Hippocampal formation (tissue), 2 donors: ENCODE measurements at regions not wholly inside any gene's neighbourhood (a gene's known extent, or its start where the extent isn't known, plus 50 kb on each side); places are given as distances from the start of the nearest gene placed in this dataset.
A peak's percentile ranks its signal among the peaks of the same experiment; 100 is the strongest.
"Not testable (repeated sequence)": the region's sequence is repeated elsewhere in the genome, so short reads cannot be mapped to it uniquely, and the experiment has no call there.

Source experiments
- DNase-seq, 2 donors: peaks; one replicate each; lab custom pipeline; 2025; lab: John Stamatoyannopoulos, UW

GRCh38 chr7:121744877-121745276, 128.1 kb upstream of the PTPRZ1 start:
- DNase-seq, result no peak

GRCh38 chr7:121744319-121744718, 128.6 kb upstream of the PTPRZ1 start:
- no peak for DNase-seq

- DNase-seq, result no peak
Measured at GRCh38 chr7:121741896-121742295, 131.1 kb upstream of the PTPRZ1 start.

DNA sequence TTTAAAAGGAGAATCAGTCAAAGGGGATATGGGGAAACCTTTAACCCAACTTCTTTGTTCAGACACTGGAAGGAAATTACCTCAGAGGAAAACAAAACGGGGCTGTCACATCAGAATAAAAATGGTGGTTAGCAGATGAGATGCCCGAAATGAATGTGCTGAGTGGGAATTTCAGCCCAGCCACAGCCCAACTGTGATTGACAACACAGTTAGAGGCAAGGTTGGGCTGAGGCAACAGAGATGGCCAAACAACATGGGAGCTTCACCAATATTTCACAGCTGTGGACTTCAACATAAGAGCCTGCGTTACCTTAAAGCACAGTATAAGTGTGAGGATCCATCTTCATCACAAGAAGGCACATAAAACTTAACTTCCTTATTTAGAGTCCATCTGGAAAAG, 133.5 kb upstream of the PTPRZ1 start:
- DNase-seq, result no peak

DNA sequence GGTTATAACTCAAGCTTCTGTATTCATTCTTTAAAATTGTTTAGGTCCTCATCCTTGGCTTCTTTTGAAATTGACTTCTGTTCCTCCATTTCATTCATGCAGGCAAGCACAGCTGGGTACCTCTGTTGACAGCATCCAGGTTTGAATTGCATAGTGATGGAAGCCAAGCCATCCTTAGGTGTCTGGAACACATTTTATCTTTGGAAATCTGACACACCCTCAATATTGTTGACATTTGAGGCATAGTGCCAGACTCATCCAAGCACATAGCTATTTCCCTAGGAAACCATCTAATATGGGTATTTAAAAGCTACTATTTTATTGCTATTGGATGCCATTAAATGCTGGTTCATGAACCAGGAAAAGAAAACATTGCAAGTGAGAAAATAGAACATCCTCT, 142.1 kb upstream of the PTPRZ1 start:
- DNase-seq, result no peak

DNA sequence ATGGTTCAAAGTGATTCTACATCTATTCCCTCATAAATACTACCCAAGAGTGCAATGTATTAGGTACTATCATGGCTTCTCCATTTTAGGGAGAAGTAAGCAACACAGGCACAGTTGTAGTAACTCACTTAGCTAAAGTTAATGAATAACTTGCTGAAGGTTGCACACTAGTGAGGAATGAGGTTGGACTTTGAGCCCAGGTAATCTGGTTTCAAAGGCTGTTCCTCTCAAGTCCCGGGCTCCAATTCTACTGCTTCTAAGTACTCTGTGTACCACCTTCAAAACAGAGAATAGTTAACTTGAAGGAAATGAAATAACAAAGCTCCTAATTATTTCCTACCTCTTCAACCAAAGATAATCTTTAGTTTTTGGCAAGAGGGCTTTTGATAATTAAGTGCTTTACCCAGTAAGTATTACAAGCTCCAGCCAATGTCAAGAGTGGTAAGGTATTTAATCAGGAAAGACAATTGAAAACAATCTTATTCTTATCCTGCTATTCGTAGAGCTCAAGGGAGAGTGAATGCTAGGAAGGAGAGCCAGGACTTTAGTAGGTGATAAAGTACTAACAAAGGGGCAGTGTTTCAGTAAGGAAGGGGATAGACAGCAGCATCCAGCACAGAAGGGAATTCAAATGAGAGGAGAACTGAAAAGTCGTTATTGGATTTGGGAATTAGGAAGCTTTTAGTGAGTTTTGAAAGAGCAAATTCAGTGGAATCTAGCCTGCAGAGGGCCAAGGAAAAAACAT, 158.2 kb upstream of the PTPRZ1 start:
- DNase-seq, result no peak

DNA sequence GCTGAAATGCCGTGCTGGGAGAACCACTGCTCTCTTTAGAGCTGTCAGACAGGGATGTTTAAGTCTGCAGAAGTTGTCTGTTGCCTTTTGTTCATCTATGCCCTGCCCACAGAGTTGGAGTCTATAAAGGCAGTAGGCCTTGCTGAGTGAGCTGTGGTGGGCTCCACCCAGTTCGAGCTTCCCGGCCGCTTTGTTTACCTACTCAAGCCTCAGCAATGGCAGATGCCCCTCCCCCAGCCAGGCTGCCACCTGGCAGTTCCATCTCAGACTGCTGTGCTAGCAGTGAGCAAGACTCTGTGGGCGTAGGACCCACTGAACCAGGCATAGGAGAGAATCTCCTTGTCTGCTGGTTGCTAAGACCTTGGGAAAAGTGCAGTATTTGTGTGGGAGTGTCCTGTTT, 160.0 kb upstream of the PTPRZ1 start:
- not testable (repeated sequence) for DNase-seq

GRCh38 chr7:121697731-121698316, 175.1 kb upstream of the PTPRZ1 start:
- DNase-seq, result no peak

DNA sequence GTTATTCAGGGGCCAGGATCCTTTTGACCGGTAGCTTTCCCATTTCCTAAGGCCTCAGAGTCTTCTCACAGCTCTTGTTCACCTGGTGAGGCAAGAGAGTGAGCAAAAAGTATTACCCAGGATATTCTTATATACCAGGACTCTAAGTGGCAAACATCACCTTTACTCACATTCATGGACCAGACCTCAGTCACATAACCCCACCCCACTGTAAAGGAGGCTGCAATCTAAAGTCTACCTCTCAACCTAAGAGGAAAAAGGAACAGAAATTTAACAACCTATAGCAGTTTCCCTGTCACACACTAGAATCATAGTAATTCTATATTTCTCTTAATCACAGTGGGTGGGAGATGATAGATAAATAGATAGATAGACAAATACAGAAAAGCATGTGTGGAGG, 176.0 kb upstream of the PTPRZ1 start:
- DNase-seq, result no peak

GRCh38 chr7:121689749-121690148, 183.2 kb upstream of the PTPRZ1 start:
- no peak for DNase-seq

DNA sequence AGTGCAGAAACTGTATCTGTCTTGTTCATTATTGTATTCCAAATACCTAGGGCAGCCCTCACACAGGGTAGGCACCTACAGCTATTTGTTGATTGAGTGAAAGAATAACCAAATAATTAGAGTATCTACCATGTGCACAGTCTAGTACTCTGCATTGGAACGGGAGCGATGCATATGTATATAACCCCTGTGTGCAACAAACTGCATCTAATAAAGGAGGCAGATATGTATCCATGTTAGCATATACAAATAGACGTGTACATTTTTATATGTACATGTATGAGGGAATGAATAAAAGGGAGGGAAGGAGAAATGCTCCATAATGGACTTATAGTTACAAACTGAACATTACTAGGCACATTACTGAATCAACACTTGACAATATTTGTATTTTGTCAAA, 191.3 kb upstream of the PTPRZ1 start:
- no peak for DNase-seq

GRCh38 chr7:121676168-121676567, 196.8 kb upstream of the PTPRZ1 start:
- DNase-seq, result no peak

GRCh38 chr7:121674455-121674854, 198.5 kb upstream of the PTPRZ1 start:
- DNase-seq, result not testable (repeated sequence)

DNA sequence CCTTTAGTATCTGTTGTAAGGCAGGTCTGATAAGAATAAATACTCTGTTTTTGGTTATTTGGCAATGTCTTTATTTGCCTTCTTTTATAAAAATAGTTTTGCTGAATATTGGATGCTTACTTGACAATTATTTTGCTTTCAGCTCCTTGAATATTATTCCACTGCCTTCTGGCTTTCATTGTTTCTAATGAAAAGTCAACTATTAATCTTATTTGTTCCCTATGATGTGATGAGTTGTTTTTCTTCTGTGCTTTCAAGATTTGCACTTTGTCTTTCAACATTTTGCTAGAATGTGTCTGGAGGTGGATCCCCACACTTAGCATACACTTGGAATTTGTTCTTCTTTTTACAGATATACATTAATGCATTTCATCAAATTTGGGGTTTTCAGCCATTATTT, 203.8 kb upstream of the PTPRZ1 start:
- no peak for DNase-seq

GRCh38 chr7:121666306-121666705, 206.7 kb upstream of the PTPRZ1 start:
- no peak for DNase-seq

DNA sequence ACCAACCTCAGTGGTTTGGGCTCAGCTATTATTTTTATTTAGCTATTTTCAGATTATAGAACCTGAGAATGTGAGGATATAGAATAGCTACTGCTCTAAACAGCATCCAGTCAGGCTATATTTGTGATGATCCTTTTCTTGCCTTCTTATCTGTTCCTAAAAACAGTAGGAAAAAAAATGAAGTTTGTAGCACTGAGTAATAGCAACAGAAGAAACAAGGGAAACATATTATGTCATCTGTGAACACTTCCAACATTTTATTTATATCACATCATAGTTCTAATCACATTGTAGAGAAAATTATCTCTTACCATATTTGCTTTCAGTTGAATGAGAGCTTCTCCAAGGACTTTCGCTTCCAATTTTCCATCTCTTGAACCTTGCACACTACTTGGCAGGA, 229.6 kb upstream of the PTPRZ1 start:
- no peak for DNase-seq

GRCh38 chr7:121639705-121640104, 233.3 kb upstream of the PTPRZ1 start:
- DNase-seq, result no peak

- no peak for DNase-seq
Measured at GRCh38 chr7:121638286-121638685, 234.7 kb upstream of the PTPRZ1 start.

DNA sequence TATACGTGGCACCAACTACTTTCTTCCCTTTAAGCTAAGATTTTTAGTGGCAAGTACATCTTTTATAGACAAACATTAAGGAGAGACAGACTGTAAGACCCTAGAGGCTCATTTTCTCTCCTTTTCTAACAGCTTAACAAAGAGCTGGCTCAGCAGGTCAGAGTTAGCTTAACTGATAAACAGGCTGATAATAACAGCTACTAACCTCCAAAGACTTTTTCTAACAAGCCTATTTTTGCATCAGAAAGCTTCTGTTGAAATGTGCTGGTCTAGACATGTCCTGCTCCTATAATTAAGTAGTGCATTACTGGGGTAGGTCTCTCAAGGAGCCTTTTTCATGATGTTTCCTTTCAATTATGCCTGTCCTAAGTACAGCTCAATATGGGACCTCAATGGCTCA, 238.2 kb upstream of the FAM3C start:
- no peak for DNase-seq

DNA sequence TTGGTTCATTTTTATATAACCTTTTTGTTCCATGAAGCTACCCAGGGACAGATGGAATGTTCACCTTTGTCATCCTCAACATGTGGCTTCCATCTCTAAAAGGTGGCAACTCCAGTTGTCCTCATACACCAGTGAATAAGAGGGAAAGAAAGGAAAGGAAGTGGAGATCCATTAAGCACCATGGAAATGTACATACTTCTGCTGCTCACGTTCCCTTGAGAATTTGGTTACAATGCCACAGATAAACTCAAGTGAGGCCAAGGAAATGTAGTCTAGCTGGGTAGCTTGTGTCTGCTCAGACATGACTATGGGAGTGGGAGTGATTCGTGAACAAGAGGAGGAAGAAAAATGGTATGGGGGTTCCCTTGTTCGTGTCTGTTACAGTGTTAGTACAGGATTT, 237.1 kb upstream of the FAM3C start:
- no peak for DNase-seq

GRCh38 chr7:121624958-121625357, 228.8 kb upstream of the FAM3C start:
- DNase-seq, result peak; percentile 13 to 43

DNA sequence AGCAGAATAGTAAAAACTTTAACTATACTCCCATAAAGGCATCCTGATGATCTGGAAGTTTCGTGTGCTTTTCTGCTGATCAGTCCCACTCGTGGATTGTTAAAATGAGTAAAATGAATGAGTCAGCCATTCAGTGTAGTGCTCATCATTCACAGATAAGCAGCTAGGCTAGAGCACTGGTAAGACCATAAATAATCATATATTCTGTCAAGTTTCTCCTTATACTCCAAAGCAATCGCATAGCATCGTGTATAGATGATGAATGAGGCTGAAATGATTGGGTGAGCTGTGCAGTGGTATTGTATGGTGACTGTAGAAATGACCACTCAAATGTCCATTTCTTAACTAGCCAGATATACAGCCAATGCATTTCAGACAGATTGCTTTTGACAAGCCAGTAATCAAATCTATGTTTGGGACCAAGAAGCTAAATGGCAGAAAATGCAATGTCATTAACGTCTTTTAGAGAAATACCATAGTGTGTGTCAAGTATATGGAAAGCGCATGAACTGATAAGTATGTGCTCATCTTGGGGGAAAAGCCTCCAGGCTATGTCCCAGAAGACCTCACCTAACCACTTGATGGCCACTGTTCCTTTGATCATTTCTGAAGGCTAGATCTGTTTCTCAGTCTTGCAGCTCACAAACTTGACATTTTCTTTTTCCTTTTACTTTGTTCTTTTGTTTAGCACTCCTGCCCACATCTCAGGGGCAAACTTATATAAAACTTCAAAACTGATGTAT, 227.2 kb upstream of the FAM3C start:
- DNase-seq, result no peak

DNA sequence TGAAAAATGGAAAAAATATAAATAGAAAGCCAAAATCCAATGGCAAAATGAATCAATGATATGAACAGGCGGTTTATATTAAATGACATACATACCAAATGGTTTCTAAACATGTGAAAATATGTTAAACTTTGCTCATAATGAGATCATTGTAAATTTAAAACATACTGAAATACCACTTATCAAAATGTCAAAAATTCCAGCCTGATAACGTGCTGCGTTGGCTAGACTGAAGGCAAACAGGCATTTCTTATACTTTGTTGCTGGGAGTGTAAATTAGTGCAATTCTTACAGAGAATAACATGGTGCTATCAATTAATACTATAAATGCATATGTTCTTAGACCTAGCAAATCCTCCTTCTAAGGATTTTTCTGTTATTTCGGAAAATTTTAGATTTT, 225.8 kb upstream of the FAM3C start:
- DNase-seq, result no peak
